Activated naive CD8-positive, alpha-beta T cell treated with anti-CD3 and anti-CD28 coated beads for 36 hours (primary cell): ENCODE measurements at regions not wholly inside any gene's neighbourhood (a gene's known extent, or its start where the extent isn't known, plus 50 kb on each side); places are given as distances from the start of the nearest gene placed in this dataset.

Experiments used
- DNase-seq: peaks from one replicate; pipeline ENCODE4 v3.0.0; 2021
- H3K27ac Mint-ChIP-seq: one replicate; pipeline ENCODE4 v1.8.0; 2022; ENCODE audit warnings: mild to moderate bottlenecking, moderate library complexity, mixed read lengths
- H3K27me3 Mint-ChIP-seq: one replicate; pipeline ENCODE4 v1.8.0; 2022; ENCODE audit warnings: mild to moderate bottlenecking, mixed read lengths
- H3K36me3 Mint-ChIP-seq: one replicate; pipeline ENCODE4 v1.8.0; 2021; ENCODE audit warnings: mild to moderate bottlenecking, mixed read lengths
- H3K4me1 Mint-ChIP-seq: one replicate; pipeline ENCODE4 v1.8.0; 2021; ENCODE audit warnings: mixed read lengths
- H3K4me3 Mint-ChIP-seq: one replicate; pipeline ENCODE4 v1.8.0; 2022; ENCODE audit warnings: mild to moderate bottlenecking, moderate library complexity, mixed read lengths
- H3K9me3 Mint-ChIP-seq: one replicate; pipeline ENCODE4 v1.8.0; 2022; ENCODE audit warnings: mixed read lengths

- H3K9me3 Mint-ChIP-seq = no peaks in the 10 kb centered on the region
- no peaks in the 10 kb centered on the region for H3K4me1 Mint-ChIP-seq
- DNase-seq = no peak
- H3K36me3 Mint-ChIP-seq = no peaks in the 10 kb centered on the region
- H3K27ac Mint-ChIP-seq = no peak overlapping the region
- no peaks in the 10 kb centered on the region for H3K27me3 Mint-ChIP-seq
- no peak overlapping the region for H3K4me3 Mint-ChIP-seq
These were observed 1022.0 kb downstream of the EFNB2 start for GRCh38 chr13:105513448-105513847.

- Mint-ChIP-seq H3K27ac (no peak overlapping the region), H3K4me1 (no peaks in the 10 kb centered on the region), H3K36me3 (no peaks in the 10 kb centered on the region), H3K9me3 (no peaks in the 10 kb centered on the region), H3K27me3 (no peaks in the 10 kb centered on the region), H3K4me3 (no peak overlapping the region)
- DNase-seq = no peak
These were observed 1025.3 kb downstream of the EFNB2 start for GRCh38 chr13:105509981-105510762.

- H3K9me3 Mint-ChIP-seq = no peaks in the 10 kb centered on the region
- H3K27me3 Mint-ChIP-seq = no peaks in the 10 kb centered on the region
- no peaks in the 10 kb centered on the region for H3K4me1 Mint-ChIP-seq
- H3K27ac Mint-ChIP-seq = no peak overlapping the region
- DNase-seq = no peak
- no peak overlapping the region for H3K4me3 Mint-ChIP-seq
- no peaks in the 10 kb centered on the region for H3K36me3 Mint-ChIP-seq
These were observed 1029.0 kb downstream of the EFNB2 start for GRCh38 chr13:105506463-105506862.

GRCh38 chr13:105502193-105502592, 1033.3 kb downstream of the EFNB2 start:
- Mint-ChIP-seq H3K4me3 (no peak overlapping the region), H3K36me3 (no peaks in the 10 kb centered on the region), H3K27ac (no peak overlapping the region), H3K27me3 (peaks cover 3% of the 10 kb centered on the region), H3K4me1 (no peaks in the 10 kb centered on the region), H3K9me3 (no peaks in the 10 kb centered on the region)
- DNase-seq = no peak

GRCh38 chr13:105497597-105497996, 1037.9 kb downstream of the EFNB2 start:
- Mint-ChIP-seq H3K27me3 (peaks cover 3% of the 10 kb centered on the region), H3K4me3 (no peak overlapping the region), H3K27ac (no peak overlapping the region), H3K36me3 (no peaks in the 10 kb centered on the region), H3K4me1 (no peaks in the 10 kb centered on the region), H3K9me3 (no peaks in the 10 kb centered on the region)
- DNase-seq = no peak

GRCh38 chr13:105492216-105492615, 1043.2 kb downstream of the EFNB2 start:
- no peaks in the 10 kb centered on the region for H3K4me1 Mint-ChIP-seq
- no peaks in the 10 kb centered on the region for H3K27me3 Mint-ChIP-seq
- H3K36me3 Mint-ChIP-seq = no peaks in the 10 kb centered on the region
- H3K4me3 Mint-ChIP-seq = no peak overlapping the region
- no peak overlapping the region for H3K27ac Mint-ChIP-seq
- DNase-seq = no peak
- H3K9me3 Mint-ChIP-seq = no peaks in the 10 kb centered on the region

- Mint-ChIP-seq H3K4me1 (no peaks in the 10 kb centered on the region), H3K36me3 (no peaks in the 10 kb centered on the region), H3K9me3 (no peaks in the 10 kb centered on the region), H3K27ac (no peak overlapping the region), H3K4me3 (no peak overlapping the region), H3K27me3 (no peaks in the 10 kb centered on the region)
- DNase-seq = no peak
These were observed 1044.1 kb downstream of the EFNB2 start for GRCh38 chr13:105491345-105491744.

GRCh38 chr13:105485081-105485480, 1050.4 kb downstream of the EFNB2 start:
- no peak overlapping the region for H3K4me3 Mint-ChIP-seq
- no peaks in the 10 kb centered on the region for H3K4me1 Mint-ChIP-seq
- no peak for DNase-seq
- peaks cover 1% of the 10 kb centered on the region for H3K9me3 Mint-ChIP-seq
- no peaks in the 10 kb centered on the region for H3K36me3 Mint-ChIP-seq
- peaks cover 4% of the 10 kb centered on the region for H3K27me3 Mint-ChIP-seq
- H3K27ac Mint-ChIP-seq = no peak overlapping the region

GRCh38 chr13:105474983-105475610, 1060.4 kb downstream of the EFNB2 start:
- no peaks in the 10 kb centered on the region for H3K4me1 Mint-ChIP-seq
- H3K4me3 Mint-ChIP-seq = no peak overlapping the region
- H3K27me3 Mint-ChIP-seq = no peaks in the 10 kb centered on the region
- no peak for DNase-seq
- H3K9me3 Mint-ChIP-seq = no peaks in the 10 kb centered on the region
- no peaks in the 10 kb centered on the region for H3K36me3 Mint-ChIP-seq
- H3K27ac Mint-ChIP-seq = no peak overlapping the region

- Mint-ChIP-seq H3K27me3 (no peaks in the 10 kb centered on the region), H3K27ac (no peak overlapping the region), H3K9me3 (no peaks in the 10 kb centered on the region), H3K36me3 (no peaks in the 10 kb centered on the region), H3K4me1 (no peaks in the 10 kb centered on the region), H3K4me3 (no peak overlapping the region)
- no peak for DNase-seq
These were observed 1063.8 kb downstream of the EFNB2 start for GRCh38 chr13:105471673-105472072.

- Mint-ChIP-seq H3K36me3 (no peaks in the 10 kb centered on the region), H3K27ac (no peak overlapping the region), H3K9me3 (no peaks in the 10 kb centered on the region), H3K4me1 (no peaks in the 10 kb centered on the region), H3K4me3 (no peak overlapping the region), H3K27me3 (no peaks in the 10 kb centered on the region)
- DNase-seq = no peak
These were observed 1069.1 kb downstream of the EFNB2 start for GRCh38 chr13:105466376-105466775.

GRCh38 chr13:105465745-105466144, 1069.7 kb downstream of the EFNB2 start, which contains the start of gene DAOA:
Gene DAOA (plus strand): TSS chr13:105466045.
- Mint-ChIP-seq H3K9me3 (no peaks in the 10 kb centered on the region), H3K36me3 (no peaks in the 10 kb centered on the region), H3K27me3 (no peaks in the 10 kb centered on the region), H3K4me1 (no peaks in the 10 kb centered on the region), H3K4me3 (no peak within 1 kb of the TSS), H3K27ac (no peak within 1 kb of the TSS)
- no peak for DNase-seq

- Mint-ChIP-seq H3K27ac (no peak overlapping the region), H3K27me3 (no peaks in the 10 kb centered on the region), H3K9me3 (no peaks in the 10 kb centered on the region), H3K36me3 (no peaks in the 10 kb centered on the region), H3K4me3 (no peak overlapping the region), H3K4me1 (no peaks in the 10 kb centered on the region)
- no peak for DNase-seq
These were observed 1070.2 kb downstream of the EFNB2 start for GRCh38 chr13:105465251-105465650.

- Mint-ChIP-seq H3K9me3 (no peaks in the 10 kb centered on the region), H3K4me1 (no peaks in the 10 kb centered on the region), H3K27ac (no peak overlapping the region), H3K4me3 (no peak overlapping the region), H3K36me3 (no peaks in the 10 kb centered on the region), H3K27me3 (no peaks in the 10 kb centered on the region)
- DNase-seq = no peak
These were observed 1071.2 kb downstream of the EFNB2 start for GRCh38 chr13:105464249-105464648.

- H3K27ac Mint-ChIP-seq = no peak overlapping the region
- no peak for DNase-seq
- H3K27me3 Mint-ChIP-seq = no peaks in the 10 kb centered on the region
- no peaks in the 10 kb centered on the region for H3K4me1 Mint-ChIP-seq
- H3K9me3 Mint-ChIP-seq = no peaks in the 10 kb centered on the region
- no peak overlapping the region for H3K4me3 Mint-ChIP-seq
- no peaks in the 10 kb centered on the region for H3K36me3 Mint-ChIP-seq
These were observed 1072.4 kb downstream of the EFNB2 start for GRCh38 chr13:105463011-105463501.

GRCh38 chr13:105462098-105462497, 1073.4 kb downstream of the EFNB2 start:
- no peak for DNase-seq
- no peaks in the 10 kb centered on the region for H3K4me1 Mint-ChIP-seq
- H3K4me3 Mint-ChIP-seq = no peak overlapping the region
- no peaks in the 10 kb centered on the region for H3K27me3 Mint-ChIP-seq
- no peak overlapping the region for H3K27ac Mint-ChIP-seq
- no peaks in the 10 kb centered on the region for H3K9me3 Mint-ChIP-seq
- no peaks in the 10 kb centered on the region for H3K36me3 Mint-ChIP-seq
